ENCODE measurements at regions not wholly inside any gene's neighbourhood (a gene's known extent, or its start where the extent isn't known, plus 50 kb on each side); places are given as distances from the start of the nearest gene placed in this dataset.
"Not testable (repeated sequence)": the region's sequence is repeated elsewhere in the genome, so short reads cannot be mapped to it uniquely, and the experiment has no call there.

GRCh38 chr5:124910354-124911016 lies 164.0 kb upstream of the ZNF608 start:
- no peaks in the 10 kb centered on the region for H3K9me2 ChIP-seq (replicated peaks; ENCODE audit: insufficient read depth, low read length)
- no peak overlapping the region for H3K4me3 ChIP-seq (ENCODE audit: low read length)
- no peak overlapping the region for H3K9ac ChIP-seq (ENCODE audit: low read length)
- H3K4me1 ChIP-seq (ENCODE audit: low read length): peaks cover 6% of the 10 kb centered on the region
- H3K4me2 ChIP-seq (ENCODE audit: low read depth, low read length, poor library complexity, severe bottlenecking): no peak overlapping the region
- no peak overlapping the region for H3K27ac ChIP-seq (ENCODE audit: low read length)
- H3K79me2 ChIP-seq (ENCODE audit: low read length): no peaks in the 10 kb centered on the region
- DNase-seq: no peak
- H3K9me3 ChIP-seq (ENCODE audit: low read length): no peaks in the 10 kb centered on the region
- no peaks in the 10 kb centered on the region for H3K36me3 ChIP-seq (ENCODE audit: insufficient read depth, low read length)
- no peaks in the 10 kb centered on the region for H4K20me1 ChIP-seq (ENCODE audit: insufficient read depth, low read depth, low read length)
- H3K27me3 ChIP-seq (ENCODE audit: low read length): no peaks in the 10 kb centered on the region; the same call in 1 of the 2 replicates
- H2AFZ ChIP-seq (ENCODE audit: low read length): no peak overlapping the region

GRCh38 chr5:124912638-124913328 lies 166.3 kb upstream of the ZNF608 start:
- Histone ChIP-seq H3K27me3 (ENCODE audit: low read length) (no peaks in the 10 kb centered on the region; the same call in 1 of the 2 replicates), H3K9ac (ENCODE audit: low read length) (no peak overlapping the region), H3K4me1 (ENCODE audit: low read length) (peaks cover 6% of the 10 kb centered on the region), H3K9me2 (replicated peaks; ENCODE audit: insufficient read depth, low read length) (no peaks in the 10 kb centered on the region), H3K9me3 (ENCODE audit: low read length) (no peaks in the 10 kb centered on the region), H2AFZ (ENCODE audit: low read length) (no peak overlapping the region), H3K27ac (ENCODE audit: low read length) (no peak overlapping the region), H3K79me2 (ENCODE audit: low read length) (no peaks in the 10 kb centered on the region), H4K20me1 (ENCODE audit: insufficient read depth, low read depth, low read length) (no peaks in the 10 kb centered on the region), H3K36me3 (ENCODE audit: insufficient read depth, low read length) (no peaks in the 10 kb centered on the region), H3K4me3 (ENCODE audit: low read length) (no peak overlapping the region), H3K4me2 (ENCODE audit: low read depth, low read length, poor library complexity, severe bottlenecking) (peak overlapping the region; percentile 33)
- no peak for DNase-seq

- H3K9me3 ChIP-seq (ENCODE audit: low read length): no peaks in the 10 kb centered on the region
- peaks cover 6% of the 10 kb centered on the region for H3K4me1 ChIP-seq (ENCODE audit: low read length)
- no peaks in the 10 kb centered on the region; the same call in 1 of the 2 replicates for H3K27me3 ChIP-seq (ENCODE audit: low read length)
- H3K36me3 ChIP-seq (ENCODE audit: insufficient read depth, low read length): no peaks in the 10 kb centered on the region
- H3K4me2 ChIP-seq (ENCODE audit: low read depth, low read length, poor library complexity, severe bottlenecking): no peak overlapping the region
- H3K79me2 ChIP-seq (ENCODE audit: low read length): no peaks in the 10 kb centered on the region
- H4K20me1 ChIP-seq (ENCODE audit: insufficient read depth, low read depth, low read length): no peaks in the 10 kb centered on the region
- no peak overlapping the region for H3K9ac ChIP-seq (ENCODE audit: low read length)
- H3K9me2 ChIP-seq (replicated peaks; ENCODE audit: insufficient read depth, low read length): no peaks in the 10 kb centered on the region
- H3K27ac ChIP-seq (ENCODE audit: low read length): no peak overlapping the region
- DNase-seq: no peak
- no peak overlapping the region for H3K4me3 ChIP-seq (ENCODE audit: low read length)
- no peak overlapping the region for H2AFZ ChIP-seq (ENCODE audit: low read length)
Measured at GRCh38 chr5:124913329-124913653, 166.9 kb upstream of the ZNF608 start.

GRCh38 chr5:124916313-124916712 lies 169.9 kb upstream of the ZNF608 start:
- H3K27ac ChIP-seq (ENCODE audit: low read length); DNase-seq; H2AFZ ChIP-seq (ENCODE audit: low read length); H3K27me3 ChIP-seq (ENCODE audit: low read length); H4K20me1 ChIP-seq (ENCODE audit: insufficient read depth, low read depth, low read length); H3K4me2 ChIP-seq (ENCODE audit: low read depth, low read length, poor library complexity, severe bottlenecking); H3K9me3 ChIP-seq (ENCODE audit: low read length); H3K9ac ChIP-seq (ENCODE audit: low read length); H3K79me2 ChIP-seq (ENCODE audit: low read length); H3K4me3 ChIP-seq (ENCODE audit: low read length); H3K36me3 ChIP-seq (ENCODE audit: insufficient read depth, low read length); H3K9me2 ChIP-seq (replicated peaks; ENCODE audit: insufficient read depth, low read length): not testable (repeated sequence)
- H3K4me1 ChIP-seq (ENCODE audit: low read length): peaks cover 17% of the 10 kb centered on the region

GRCh38 chr5:124918618-124919017 lies 172.2 kb upstream of the ZNF608 start:
- Histone ChIP-seq H3K79me2 (ENCODE audit: low read length) (no peaks in the 10 kb centered on the region), H4K20me1 (ENCODE audit: insufficient read depth, low read depth, low read length) (no peaks in the 10 kb centered on the region), H3K4me1 (ENCODE audit: low read length) (peaks cover 16% of the 10 kb centered on the region), H3K9me2 (replicated peaks; ENCODE audit: insufficient read depth, low read length) (no peaks in the 10 kb centered on the region), H3K9me3 (ENCODE audit: low read length) (no peaks in the 10 kb centered on the region), H3K27me3 (ENCODE audit: low read length) (no peaks in the 10 kb centered on the region; the same call in 1 of the 2 replicates), H2AFZ (ENCODE audit: low read length) (no peak overlapping the region), H3K9ac (ENCODE audit: low read length) (no peak overlapping the region), H3K36me3 (ENCODE audit: insufficient read depth, low read length) (no peaks in the 10 kb centered on the region), H3K4me3 (ENCODE audit: low read length) (no peak overlapping the region), H3K4me2 (ENCODE audit: low read depth, low read length, poor library complexity, severe bottlenecking) (no peak overlapping the region), H3K27ac (ENCODE audit: low read length) (no peak overlapping the region)
- DNase-seq: no peak

GRCh38 chr5:124919076-124919475 lies 172.6 kb upstream of the ZNF608 start:
- Histone ChIP-seq H3K27me3 (ENCODE audit: low read length) (no peaks in the 10 kb centered on the region), H2AFZ (ENCODE audit: low read length) (no peak overlapping the region), H3K4me3 (ENCODE audit: low read length) (no peak overlapping the region), H3K4me1 (ENCODE audit: low read length) (peaks cover 16% of the 10 kb centered on the region), H4K20me1 (ENCODE audit: insufficient read depth, low read depth, low read length) (no peaks in the 10 kb centered on the region), H3K27ac (ENCODE audit: low read length) (no peak overlapping the region), H3K36me3 (ENCODE audit: insufficient read depth, low read length) (no peaks in the 10 kb centered on the region), H3K9me3 (ENCODE audit: low read length) (no peaks in the 10 kb centered on the region), H3K9me2 (replicated peaks; ENCODE audit: insufficient read depth, low read length) (no peaks in the 10 kb centered on the region), H3K9ac (ENCODE audit: low read length) (no peak overlapping the region), H3K79me2 (ENCODE audit: low read length) (no peaks in the 10 kb centered on the region), H3K4me2 (ENCODE audit: low read depth, low read length, poor library complexity, severe bottlenecking) (no peak overlapping the region)
- DNase-seq: no peak

- Histone ChIP-seq H3K9ac (ENCODE audit: low read length) (no peak overlapping the region), H3K4me3 (ENCODE audit: low read length) (no peak overlapping the region), H3K4me1 (ENCODE audit: low read length) (peaks cover 16% of the 10 kb centered on the region), H3K4me2 (ENCODE audit: low read depth, low read length, poor library complexity, severe bottlenecking) (no peak overlapping the region), H3K9me3 (ENCODE audit: low read length) (no peaks in the 10 kb centered on the region), H3K79me2 (ENCODE audit: low read length) (no peaks in the 10 kb centered on the region), H3K27me3 (ENCODE audit: low read length) (no peaks in the 10 kb centered on the region), H2AFZ (ENCODE audit: low read length) (no peak overlapping the region), H3K27ac (ENCODE audit: low read length) (no peak overlapping the region), H4K20me1 (ENCODE audit: insufficient read depth, low read depth, low read length) (no peaks in the 10 kb centered on the region), H3K9me2 (replicated peaks; ENCODE audit: insufficient read depth, low read length) (no peaks in the 10 kb centered on the region), H3K36me3 (ENCODE audit: insufficient read depth, low read length) (no peaks in the 10 kb centered on the region)
- DNase-seq: no peak
Measured at GRCh38 chr5:124919747-124920525, 173.5 kb upstream of the ZNF608 start.

- Histone ChIP-seq H3K36me3 (ENCODE audit: insufficient read depth, low read length) (no peaks in the 10 kb centered on the region), H3K4me1 (ENCODE audit: low read length) (peaks cover 16% of the 10 kb centered on the region), H4K20me1 (ENCODE audit: insufficient read depth, low read depth, low read length) (no peaks in the 10 kb centered on the region), H3K27ac (ENCODE audit: low read length) (no peak overlapping the region), H3K79me2 (ENCODE audit: low read length) (no peaks in the 10 kb centered on the region), H3K4me3 (ENCODE audit: low read length) (no peak overlapping the region), H3K4me2 (ENCODE audit: low read depth, low read length, poor library complexity, severe bottlenecking) (peak overlapping the region; percentile 6), H3K9ac (ENCODE audit: low read length) (no peak overlapping the region), H3K9me3 (ENCODE audit: low read length) (no peaks in the 10 kb centered on the region), H2AFZ (ENCODE audit: low read length) (no peak overlapping the region), H3K27me3 (ENCODE audit: low read length) (no peaks in the 10 kb centered on the region), H3K9me2 (replicated peaks; ENCODE audit: insufficient read depth, low read length) (no peaks in the 10 kb centered on the region)
- DNase-seq: peak; percentile 48
Measured at GRCh38 chr5:124920909-124921666, 174.6 kb upstream of the ZNF608 start.

All from Karpas-422 (cell line).